GM18907 (cell line): ENCODE measurements at regions not wholly inside any gene's neighbourhood (a gene's known extent, or its start where the extent isn't known, plus 50 kb on each side); places are given as distances from the start of the nearest gene placed in this dataset.

Source experiments
- ATAC-seq: cut with Tn5 transposase; IDR thresholded peaks from one replicate; pipeline ENCODE4 v1.9.1; 2021; ENCODE audit warnings: mild to moderate bottlenecking, moderate library complexity; ENCODE audit not compliant: unreplicated experiment

DNA sequence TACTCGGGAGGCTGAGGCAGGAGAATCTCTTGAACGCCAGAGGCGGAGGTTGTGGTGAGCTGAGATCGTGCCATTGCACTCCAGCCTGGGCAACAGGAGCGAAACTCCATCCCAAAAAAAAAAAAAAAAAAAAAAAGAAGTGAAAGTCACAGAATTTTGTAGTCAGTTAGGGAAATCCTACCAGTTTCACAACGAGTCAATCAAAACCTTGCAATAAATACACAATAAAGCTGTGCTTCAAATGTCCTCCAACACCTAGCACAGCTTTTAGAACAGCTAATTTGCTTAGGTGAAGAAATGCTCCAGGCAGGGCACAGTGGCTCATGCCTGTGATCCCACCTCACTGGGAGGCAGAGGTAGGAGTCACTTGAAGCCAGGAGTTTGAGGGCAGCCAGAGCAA lies 112.8 kb upstream of the ATF7IP start:
- no peak for ATAC-seq

DNA sequence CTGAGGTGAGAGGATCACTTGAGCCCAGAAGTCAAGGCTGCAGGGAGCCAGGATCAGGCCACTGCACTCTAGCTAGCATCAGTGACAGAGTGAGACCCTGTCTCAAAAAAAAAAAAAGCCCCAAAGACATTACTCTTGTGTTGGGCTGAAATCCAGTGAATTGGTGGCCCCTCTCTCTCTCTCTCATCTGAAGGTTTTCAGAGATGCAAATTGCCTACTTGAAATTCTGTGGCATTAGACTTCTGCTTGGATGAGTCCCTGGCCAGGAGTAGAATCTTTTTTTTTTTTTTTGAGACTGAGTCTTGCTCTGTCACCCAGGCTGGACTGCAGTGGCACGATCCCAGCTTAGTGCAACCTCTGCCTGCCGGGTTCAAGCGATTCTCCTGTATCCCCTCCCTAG lies 112.0 kb upstream of the ATF7IP start:
- no peak for ATAC-seq

DNA sequence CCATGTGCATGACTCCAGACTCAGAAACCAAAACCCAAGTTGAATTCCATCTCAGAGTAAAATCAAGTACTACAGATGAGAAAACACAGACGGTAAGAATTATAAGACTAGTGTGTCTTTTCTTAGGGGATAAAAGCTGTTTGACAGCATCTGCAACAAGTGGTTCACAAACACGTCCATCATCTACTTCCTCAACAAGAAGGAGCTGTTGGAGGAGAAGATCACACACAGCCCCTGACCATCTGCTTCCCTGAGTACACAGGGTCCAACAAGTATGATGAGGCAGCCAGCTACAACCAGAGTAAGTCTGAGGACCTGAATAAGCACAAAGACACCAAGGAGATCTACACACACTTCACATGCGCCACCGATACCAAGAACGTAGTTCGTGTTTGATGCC lies 110.7 kb upstream of the ATF7IP start:
- no peak for ATAC-seq

GRCh38 chr12:14256121-14256520 lies 109.4 kb upstream of the ATF7IP start:
- no peak for ATAC-seq

DNA sequence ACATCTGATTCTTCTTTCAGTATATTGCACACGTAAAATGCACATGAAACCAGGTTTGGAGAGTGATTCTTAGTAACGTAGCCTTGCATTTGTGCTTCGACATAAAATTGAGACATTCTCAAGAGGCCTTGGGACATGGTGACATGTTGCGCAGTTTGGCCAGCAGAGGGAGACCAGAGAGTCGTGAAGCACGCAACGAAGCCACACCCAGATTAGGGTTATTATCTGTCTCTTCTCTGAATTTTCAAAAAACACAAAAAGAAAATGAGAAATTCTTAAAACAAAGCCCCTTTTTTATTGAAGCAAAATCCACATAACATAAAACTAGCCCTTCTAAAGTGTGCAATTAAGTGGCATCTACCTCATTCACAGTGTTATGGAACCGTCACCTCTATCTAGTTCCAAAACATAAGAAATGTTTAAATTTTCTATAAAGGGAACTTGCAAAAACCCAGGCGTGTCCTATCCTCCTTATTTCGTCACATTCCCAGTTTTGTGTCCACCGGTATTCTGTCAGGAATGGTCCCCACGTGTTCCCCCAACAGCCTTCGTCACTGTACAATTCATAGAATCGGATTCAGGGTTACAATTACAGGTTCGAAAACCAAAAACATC lies 108.8 kb upstream of the ATF7IP start:
- peak; percentile 60 for ATAC-seq

DNA sequence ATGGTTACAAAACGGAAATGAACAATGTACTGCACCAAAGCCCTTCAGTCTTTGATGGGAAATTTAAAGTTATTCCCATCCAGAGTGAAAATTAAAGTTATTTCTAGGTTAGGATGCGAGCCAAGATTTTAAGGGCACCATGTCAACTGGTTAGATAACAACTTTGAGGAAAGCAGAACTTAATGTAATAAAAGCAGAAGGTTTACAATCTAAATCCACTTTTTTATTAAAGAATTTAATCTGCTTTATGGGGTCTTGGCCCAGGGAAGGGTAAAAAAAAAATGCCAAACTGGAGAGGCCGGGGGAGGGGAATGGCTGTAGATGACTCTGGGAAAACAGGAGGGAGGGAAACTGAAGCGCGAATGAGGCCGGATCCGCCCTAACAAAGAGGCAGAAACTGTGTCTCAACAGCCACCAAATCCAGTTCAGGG lies 108.2 kb upstream of the ATF7IP start:
- ATAC-seq, result no peak

- peak; percentile 65 for ATAC-seq
Observed at GRCh38 chr12:14257734-14258574, 107.5 kb upstream of the ATF7IP start.

DNA sequence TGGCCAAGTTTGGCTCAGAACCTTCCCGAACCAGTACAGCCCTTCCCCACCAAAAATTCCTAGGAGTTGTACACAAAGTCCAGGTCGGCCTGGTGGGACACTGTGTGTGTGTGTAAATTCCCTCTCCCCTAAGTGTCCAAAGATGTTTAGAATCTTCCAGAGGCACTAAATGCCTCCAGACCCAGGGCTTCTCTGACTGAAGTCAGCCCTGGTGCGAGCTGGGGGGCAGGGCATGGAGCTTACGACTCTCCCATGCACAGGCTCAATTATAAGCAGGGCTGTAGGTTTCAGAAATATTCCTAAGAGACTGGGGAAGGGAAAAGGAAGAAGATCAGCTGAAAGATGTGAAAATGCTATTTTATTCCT lies 106.9 kb upstream of the ATF7IP start:
- no peak for ATAC-seq

- ATAC-seq, result no peak
Observed at GRCh38 chr12:14259481-14260010, 105.9 kb upstream of the ATF7IP start.

DNA sequence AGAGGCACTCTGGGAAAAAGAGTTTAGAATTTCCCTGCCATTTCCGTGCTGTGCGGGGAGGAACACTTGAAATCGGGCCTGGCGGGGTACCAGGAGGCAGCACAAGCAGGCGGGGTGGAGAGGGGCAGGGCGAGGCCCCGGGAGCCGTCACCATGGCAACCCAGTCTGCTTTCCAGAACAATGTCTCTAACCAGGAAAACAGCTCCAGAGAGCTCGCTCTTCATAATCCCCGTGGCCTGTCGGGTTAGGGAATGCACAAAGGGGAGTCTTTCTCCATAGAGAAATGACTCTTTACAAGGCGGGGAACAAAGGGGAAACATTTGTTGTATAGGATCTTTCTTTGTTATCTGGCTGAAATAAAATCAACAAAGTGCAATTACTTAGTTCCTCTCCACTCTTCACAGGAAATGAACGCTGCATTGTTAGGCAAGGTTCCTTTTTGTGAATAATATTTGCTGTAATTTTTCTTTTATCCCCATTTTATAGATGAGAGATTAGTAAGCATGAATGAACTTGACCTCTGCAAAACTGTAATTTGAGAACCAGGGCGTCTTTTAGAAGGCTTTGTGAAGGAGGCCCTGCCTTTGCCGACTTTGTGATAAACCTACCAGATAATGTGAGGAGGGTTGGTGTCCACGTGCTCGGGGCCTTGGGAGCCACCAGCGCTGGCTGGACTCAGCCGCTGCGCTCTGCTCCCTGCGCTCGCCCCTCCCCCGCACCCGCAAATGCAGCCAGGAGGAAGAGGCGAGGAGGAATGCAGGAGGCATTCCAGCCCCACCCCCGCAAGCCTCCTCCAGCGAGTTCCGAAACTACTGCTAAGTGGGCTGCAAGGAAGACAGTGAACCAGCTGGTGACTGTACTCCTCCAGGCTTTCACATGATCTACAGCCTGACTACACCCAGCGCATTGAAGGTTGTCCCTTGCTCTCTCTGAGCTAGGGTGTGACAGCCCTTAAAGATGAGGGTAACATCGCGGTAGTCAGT lies 105.2 kb upstream of the ATF7IP start:
- no peak for ATAC-seq

DNA sequence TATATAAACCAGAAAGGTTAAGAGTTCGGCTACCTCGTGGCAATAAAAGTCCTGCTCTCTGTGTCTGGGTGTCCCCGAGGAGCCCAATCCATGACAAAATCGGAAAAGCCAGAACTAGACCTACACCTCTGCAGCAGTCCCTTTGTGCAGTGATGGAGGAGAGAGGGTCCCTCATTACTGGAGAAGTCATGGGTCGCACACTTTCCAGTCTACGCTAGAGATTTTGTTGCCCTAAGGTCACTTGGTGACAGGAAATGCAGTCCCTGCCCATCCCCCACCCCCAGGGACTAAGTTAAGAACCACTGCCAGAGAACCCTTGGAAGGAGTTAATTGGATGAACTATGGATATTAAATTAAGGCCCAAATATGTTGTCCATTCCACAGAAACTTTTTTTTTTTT lies 104.4 kb upstream of the ATF7IP start:
- no peak for ATAC-seq

GRCh38 chr12:14261861-14262260 lies 103.6 kb upstream of the ATF7IP start:
- no peak for ATAC-seq

GRCh38 chr12:14262771-14263511 lies 102.5 kb upstream of the ATF7IP start:
- ATAC-seq, result no peak

DNA sequence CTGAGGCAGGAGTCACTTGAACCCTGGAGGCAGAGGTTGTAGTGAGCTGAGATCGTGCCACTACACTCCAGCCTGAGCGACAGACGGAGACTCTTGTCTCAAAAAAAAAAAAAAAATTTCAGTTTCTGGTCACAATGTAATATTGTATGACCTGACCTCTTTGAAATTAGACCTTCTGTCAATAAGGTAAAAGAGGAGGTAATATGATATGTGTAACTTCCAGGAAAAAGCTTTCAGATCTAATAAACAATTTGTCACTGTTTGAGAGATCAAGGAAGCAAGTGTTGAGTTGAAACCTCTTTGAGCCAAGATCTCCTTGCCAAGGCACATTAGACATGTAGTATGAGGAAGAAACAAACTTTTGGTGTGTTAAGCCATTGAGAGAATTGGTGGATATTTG lies 101.7 kb upstream of the ATF7IP start:
- no peak for ATAC-seq

DNA sequence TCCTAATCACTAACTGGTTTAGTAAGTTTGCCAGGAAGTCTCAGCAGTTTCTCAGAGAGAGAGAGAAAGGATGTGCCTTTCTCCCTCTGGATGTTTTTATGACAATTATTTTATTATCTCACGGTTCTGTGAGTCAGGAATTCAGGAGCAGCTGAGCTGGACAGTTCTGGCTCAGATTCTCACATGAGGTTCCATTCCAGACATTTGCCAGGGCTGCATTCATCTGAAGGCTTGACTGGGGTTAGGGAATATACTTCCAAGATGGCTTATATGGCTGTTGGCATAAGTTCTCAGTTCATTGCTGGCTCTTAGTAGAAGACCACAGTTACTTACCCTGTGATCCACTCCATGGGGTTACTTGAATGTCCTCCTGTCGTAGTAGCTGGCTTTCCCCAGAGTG lies 101.2 kb upstream of the ATF7IP start:
- no peak for ATAC-seq

DNA sequence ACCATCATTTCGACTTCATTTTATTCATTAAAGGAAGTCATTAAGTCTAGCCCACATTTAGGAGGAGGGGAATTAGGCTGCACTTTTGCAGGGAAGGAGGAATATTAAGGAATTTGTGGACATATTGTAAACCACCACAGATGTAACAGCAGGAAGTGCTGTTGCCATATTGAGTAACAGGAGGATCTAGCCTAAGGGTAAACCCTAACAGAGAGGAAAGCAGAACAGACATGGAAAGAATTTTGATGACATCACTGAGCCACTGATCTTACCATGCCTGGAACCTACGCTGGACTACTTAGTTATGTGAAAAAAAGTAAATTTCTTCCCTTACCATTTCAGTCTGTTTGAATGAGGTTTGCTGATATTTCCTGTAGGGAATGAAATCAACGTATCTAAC lies 100.7 kb upstream of the ATF7IP start:
- no peak for ATAC-seq

GRCh38 chr12:14268120-14268515 lies 97.4 kb upstream of the ATF7IP start:
- ATAC-seq, result no peak

- no peak for ATAC-seq
Observed at GRCh38 chr12:14270392-14270791, 95.1 kb upstream of the ATF7IP start.

GRCh38 chr12:14272956-14273912 lies 92.2 kb upstream of the ATF7IP start:
- no peak for ATAC-seq
